Breast epithelium (tissue), 3 donors: ENCODE measurements at regions not wholly inside any gene's neighbourhood (a gene's known extent, or its start where the extent isn't known, plus 50 kb on each side); places are given as distances from the start of the nearest gene placed in this dataset.

Source experiments
- CTCF ChIP-seq, 3 donors: fragments of 450-650 bp; IDR thresholded peaks; one replicate each; pipeline ENCODE4 v1.5.1; 2016 to 2017; ENCODE audit warnings: antibody characterized with exemption in 3 of 3, mild to moderate bottlenecking in 3 of 3, moderate library complexity in 3 of 3
- POLR2AphosphoS5 ChIP-seq, 3 donors: sonication (generic); formaldehyde crosslinking; IDR thresholded peaks; one replicate each; pipeline ENCODE4 v1.6.1; 2017; ENCODE audit warnings: antibody characterized with exemption in 3 of 3

GRCh38 chr21:35159881-35160280 is 110.8 kb upstream of the RUNX1 start:
- TF ChIP-seq POLR2AphosphoS5 (IDR thresholded peaks at IDR 0.05) (no peak), CTCF (IDR thresholded peaks at IDR 0.05) (no peak)
